ES-I3 (cell line): ENCODE measurements at regions not wholly inside any gene's neighbourhood (a gene's known extent, or its start where the extent isn't known, plus 50 kb on each side); places are given as distances from the start of the nearest gene placed in this dataset.

ENCODE experiments used
- H3K36me3 ChIP-seq: 2 replicates; pipeline ENCODE4 v1.6.1; 2013; ENCODE audit warnings: mild to moderate bottlenecking, low read length, control low read depth, moderate library complexity; ENCODE audit not compliant: insufficient read depth
- H3K4me1 ChIP-seq: 2 replicates; pipeline ENCODE4 v1.6.1; 2013; ENCODE audit warnings: mild to moderate bottlenecking, control low read depth, low read length; ENCODE audit not compliant: insufficient read depth
- H3K9ac ChIP-seq: 2 replicates; pipeline ENCODE4 v1.6.1; 2013; ENCODE audit warnings: low read depth, mild to moderate bottlenecking, low read length, moderate library complexity
- H3K9me3 ChIP-seq: 2 replicates; pipeline ENCODE4 v1.6.1; 2013; ENCODE audit warnings: mild to moderate bottlenecking, low read length, moderate library complexity; ENCODE audit not compliant: control insufficient read depth, insufficient read depth

- Histone ChIP-seq H3K9ac (no peak overlapping the region), H3K36me3 (no peaks in the 10 kb centered on the region), H3K9me3 (no peaks in the 10 kb centered on the region; the same call in 1 of the 2 replicates), H3K4me1 (no peaks in the 10 kb centered on the region)
Measured at GRCh38 chr12:93185369-93185741, 192.4 kb upstream of the NUDT4 start.

- Histone ChIP-seq H3K9ac (no peak overlapping the region), H3K4me1 (no peaks in the 10 kb centered on the region), H3K36me3 (no peaks in the 10 kb centered on the region), H3K9me3 (no peaks in the 10 kb centered on the region; the same call in 1 of the 2 replicates)
Measured at GRCh38 chr12:93186131-93186530, 191.6 kb upstream of the NUDT4 start.

GRCh38 chr12:93186621-93187020 lies 191.1 kb upstream of the NUDT4 start:
- H3K4me1 ChIP-seq = no peaks in the 10 kb centered on the region

GRCh38 chr12:93191423-93191822 lies 186.3 kb upstream of the NUDT4 start:
- H3K4me1 ChIP-seq = no peaks in the 10 kb centered on the region
- no peaks in the 10 kb centered on the region for H3K36me3 ChIP-seq
- no peak overlapping the region for H3K9ac ChIP-seq
- no peaks in the 10 kb centered on the region for H3K9me3 ChIP-seq

More at GRCh38 chr12:93186621-93187020, 191.1 kb upstream of the NUDT4 start:
- Histone ChIP-seq H3K9ac (no peak overlapping the region), H3K36me3 (no peaks in the 10 kb centered on the region), H3K9me3 (no peaks in the 10 kb centered on the region; the same call in 1 of the 2 replicates)

GRCh38 chr12:93191956-93192355 lies 185.8 kb upstream of the NUDT4 start:
- no peaks in the 10 kb centered on the region for H3K36me3 ChIP-seq
- no peaks in the 10 kb centered on the region for H3K9me3 ChIP-seq
- H3K9ac ChIP-seq = no peak overlapping the region
- no peaks in the 10 kb centered on the region for H3K4me1 ChIP-seq

GRCh38 chr12:93192878-93193277 lies 184.8 kb upstream of the NUDT4 start:
- H3K36me3 ChIP-seq = no peaks in the 10 kb centered on the region
- no peaks in the 10 kb centered on the region for H3K4me1 ChIP-seq
- H3K9ac ChIP-seq = no peak overlapping the region
- no peaks in the 10 kb centered on the region for H3K9me3 ChIP-seq

- Histone ChIP-seq H3K4me1 (no peaks in the 10 kb centered on the region), H3K9ac (no peak overlapping the region), H3K36me3 (no peaks in the 10 kb centered on the region), H3K9me3 (no peaks in the 10 kb centered on the region)
Measured at GRCh38 chr12:93195511-93195910, 182.2 kb upstream of the NUDT4 start.

GRCh38 chr12:93197067-93197593 lies 180.6 kb upstream of the NUDT4 start:
- Histone ChIP-seq H3K9me3 (no peaks in the 10 kb centered on the region), H3K9ac (no peak overlapping the region), H3K36me3 (no peaks in the 10 kb centered on the region), H3K4me1 (no peaks in the 10 kb centered on the region)

- Histone ChIP-seq H3K4me1 (no peaks in the 10 kb centered on the region), H3K36me3 (no peaks in the 10 kb centered on the region), H3K9ac (no peak overlapping the region), H3K9me3 (no peaks in the 10 kb centered on the region)
Measured at GRCh38 chr12:93198086-93198485, 179.6 kb upstream of the NUDT4 start.

- H3K4me1 ChIP-seq = no peaks in the 10 kb centered on the region
- H3K9me3 ChIP-seq = no peaks in the 10 kb centered on the region
- no peak overlapping the region for H3K9ac ChIP-seq
- H3K36me3 ChIP-seq = no peaks in the 10 kb centered on the region
Measured at GRCh38 chr12:93199831-93200236, 177.9 kb upstream of the NUDT4 start.

- H3K36me3 ChIP-seq = no peaks in the 10 kb centered on the region
- no peak overlapping the region for H3K9ac ChIP-seq
- H3K9me3 ChIP-seq = no peaks in the 10 kb centered on the region
- no peaks in the 10 kb centered on the region for H3K4me1 ChIP-seq
Measured at GRCh38 chr12:93200291-93200917, 177.3 kb upstream of the NUDT4 start.

- no peaks in the 10 kb centered on the region for H3K4me1 ChIP-seq
- H3K9ac ChIP-seq = no peak overlapping the region
- no peaks in the 10 kb centered on the region for H3K36me3 ChIP-seq
- H3K9me3 ChIP-seq = no peaks in the 10 kb centered on the region
Measured at GRCh38 chr12:93201990-93202389, 175.7 kb upstream of the NUDT4 start.

- Histone ChIP-seq H3K9me3 (no peaks in the 10 kb centered on the region), H3K36me3 (no peaks in the 10 kb centered on the region), H3K9ac (no peak overlapping the region), H3K4me1 (no peaks in the 10 kb centered on the region)
Measured at GRCh38 chr12:93202688-93203087, 175.0 kb upstream of the NUDT4 start.

GRCh38 chr12:93203361-93203760 lies 174.4 kb upstream of the NUDT4 start:
- H3K36me3 ChIP-seq = no peaks in the 10 kb centered on the region
- no peaks in the 10 kb centered on the region for H3K9me3 ChIP-seq
- no peaks in the 10 kb centered on the region for H3K4me1 ChIP-seq
- no peak overlapping the region for H3K9ac ChIP-seq

GRCh38 chr12:93204896-93205295 lies 172.8 kb upstream of the NUDT4 start:
- H3K9me3 ChIP-seq = no peaks in the 10 kb centered on the region
- H3K4me1 ChIP-seq = no peaks in the 10 kb centered on the region
- H3K36me3 ChIP-seq = no peaks in the 10 kb centered on the region
- no peak overlapping the region for H3K9ac ChIP-seq
